GM21825 (cell line): ENCODE measurements at regions not wholly inside any gene's neighbourhood (a gene's known extent, or its start where the extent isn't known, plus 50 kb on each side); places are given as distances from the start of the nearest gene placed in this dataset.

ENCODE experiments used
- ATAC-seq: cut with Tn5 transposase; IDR thresholded peaks from one replicate; pipeline ENCODE4 v1.9.1; 2021; ENCODE audit warnings: mild to moderate bottlenecking, moderate library complexity; ENCODE audit not compliant: unreplicated experiment

DNA sequence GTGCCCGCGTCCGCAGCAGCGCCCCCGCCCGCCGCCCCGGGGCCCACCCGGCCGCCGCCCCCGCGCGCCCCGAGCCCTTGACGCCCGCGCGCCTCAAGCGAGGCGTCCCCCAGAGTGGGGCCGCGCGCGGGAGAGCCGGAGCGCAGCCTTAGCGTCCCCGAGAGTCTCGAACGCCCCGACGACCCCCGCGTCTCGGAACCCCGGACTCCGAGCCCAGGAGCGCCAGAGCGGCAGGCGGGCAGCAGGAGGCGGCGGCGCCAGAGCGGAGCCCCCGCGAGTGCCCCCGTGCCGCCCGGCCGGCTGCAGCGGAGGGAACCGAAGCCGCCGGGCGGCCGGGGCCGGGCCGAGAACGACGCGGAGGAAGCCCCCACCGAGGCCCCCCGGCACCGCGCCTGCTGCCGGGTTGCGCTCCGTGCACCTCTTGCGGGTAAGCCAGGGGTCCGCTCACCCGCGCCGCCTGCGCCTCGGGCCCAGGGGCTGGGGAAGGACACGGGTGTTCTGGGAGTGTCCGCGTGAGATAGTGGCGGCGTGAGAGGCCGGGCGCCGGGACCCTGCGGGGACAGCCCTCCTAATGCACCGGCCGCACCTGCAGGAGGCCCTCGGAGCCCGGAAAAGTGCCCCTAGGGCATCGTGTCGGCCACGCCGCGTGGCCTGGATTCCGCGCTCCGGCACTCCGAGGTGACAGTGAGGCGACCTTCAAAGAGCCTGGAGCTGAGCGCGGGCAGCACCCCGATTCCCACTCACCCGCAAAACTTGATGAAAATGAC, 52.0 kb upstream of the ULK4 start:
- ATAC-seq: peak; percentile 12

DNA sequence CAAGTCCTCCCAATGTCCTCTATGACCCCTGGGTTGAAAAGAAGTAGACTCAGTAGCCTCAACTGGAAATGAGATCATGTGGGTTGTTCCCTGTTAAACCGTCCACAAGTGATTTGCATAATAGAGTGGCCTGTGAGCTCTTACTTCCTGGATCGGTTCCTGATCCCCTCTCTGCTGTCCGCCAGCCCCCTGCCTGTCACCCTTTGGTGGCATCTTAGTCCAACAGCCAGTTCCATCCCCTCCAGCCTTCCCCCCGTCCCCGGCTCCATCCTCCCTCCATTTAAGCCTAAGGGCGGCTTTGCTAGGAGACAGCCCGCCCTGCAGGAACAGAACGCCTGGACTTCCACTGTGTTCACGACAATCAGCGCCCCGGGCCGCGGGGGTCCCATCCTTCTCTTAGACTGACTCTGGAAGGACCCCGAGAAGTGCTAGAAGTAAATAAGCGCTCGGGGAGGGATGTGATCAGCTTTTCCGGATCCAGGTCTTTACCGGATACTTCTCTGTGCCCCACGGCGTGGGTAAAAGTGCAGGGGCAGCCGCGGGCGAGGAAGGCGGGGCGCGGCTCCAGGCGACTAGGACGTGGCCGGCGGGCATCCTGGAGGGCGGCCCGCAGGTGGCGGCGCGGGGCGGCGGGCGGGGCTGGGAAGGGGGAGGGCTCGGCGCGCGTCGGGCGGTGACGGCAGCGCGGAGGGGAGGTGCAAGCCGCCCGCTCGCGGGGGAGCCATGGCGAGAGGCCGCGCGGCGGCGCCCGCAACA, 51.2 kb upstream of the ULK4 start:
- peak; percentile 73 for ATAC-seq

DNA sequence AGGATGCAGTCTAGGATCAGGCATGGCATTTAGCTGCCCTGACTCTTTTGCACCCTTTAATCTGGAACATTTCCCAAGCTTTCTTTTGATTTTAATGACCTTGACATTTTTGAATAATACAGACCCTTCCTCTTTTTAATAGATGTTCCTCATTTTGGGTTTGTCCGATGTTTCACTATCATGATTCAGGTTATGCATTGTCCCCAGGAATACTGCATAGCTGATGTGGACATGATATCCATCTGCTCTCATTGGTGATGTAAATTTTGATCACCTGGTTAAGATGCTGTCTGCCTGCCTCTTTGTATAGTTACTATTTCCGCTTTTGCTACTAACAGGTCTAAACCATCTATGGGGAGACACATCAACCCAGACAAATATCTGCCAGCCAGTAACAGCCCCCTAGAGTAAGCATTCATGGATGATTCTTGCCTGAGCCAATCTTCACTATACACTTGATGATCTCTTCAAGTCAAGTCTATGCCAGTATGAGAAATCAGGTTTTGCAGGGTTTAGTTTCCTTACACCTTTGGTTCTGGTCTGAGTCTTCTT, 50.6 kb upstream of the ULK4 start:
- ATAC-seq: peak; percentile 17
